ENCODE measurements at regions not wholly inside any gene's neighbourhood (a gene's known extent, or its start where the extent isn't known, plus 50 kb on each side); places are given as distances from the start of the nearest gene placed in this dataset.

- TF ChIP-seq CTCF (IDR thresholded peaks at IDR 0.05) (no peak), USF1 (CRISPR knock-in tag; IDR thresholded peaks at IDR 0.05) (no peak), ZNF416 (CRISPR knock-in tag; IDR thresholded peaks at IDR 0.05) (no peak), FOXJ3 (CRISPR knock-in tag; IDR thresholded peaks at IDR 0.05; ENCODE audit: borderline replicate concordance) (no peak), ZNF512 (CRISPR knock-in tag; IDR thresholded peaks at IDR 0.05; ENCODE audit: borderline replicate concordance) (no peak), E2F5 (CRISPR knock-in tag; IDR thresholded peaks at IDR 0.05) (no peak), ESRRA (CRISPR knock-in tag; IDR thresholded peaks at IDR 0.05; ENCODE audit: borderline replicate concordance) (no peak), E2F4 (CRISPR knock-in tag; IDR thresholded peaks at IDR 0.05; ENCODE audit: borderline replicate concordance, low read depth) (no peak), RORB (CRISPR knock-in tag; IDR thresholded peaks at IDR 0.05) (no peak), TEAD1 (CRISPR knock-in tag; IDR thresholded peaks at IDR 0.05) (no peak), NFYB (CRISPR knock-in tag; conservative IDR thresholded peaks at IDR 0.05; ENCODE audit: low read depth) (no peak), ZMAT4 (CRISPR knock-in tag; IDR thresholded peaks at IDR 0.05) (no peak)
Measured at GRCh38 chr18:66792466-66792865, 188.6 kb upstream of the CDH19 start.
